AG09319 (cell line): ENCODE measurements at regions not wholly inside any gene's neighbourhood (a gene's known extent, or its start where the extent isn't known, plus 50 kb on each side); places are given as distances from the start of the nearest gene placed in this dataset.

Source experiments
- DNase-seq: peaks from one replicate; pipeline ENCODE4 v3.0.0-alpha.2; 2010; ENCODE audit warnings: low read depth; ENCODE audit errors: extremely low read depth
- CTCF ChIP-seq: IDR thresholded peaks from 2 replicates; pipeline ENCODE4 v1.5.1; 2011; ENCODE audit warnings: low read depth, mild to moderate bottlenecking, inconsistent platforms, low read length, moderate library complexity

GRCh38 chr6:4585682-4586468 is 190.3 kb upstream of the CDYL start:
- no peak for TF ChIP-seq CTCF
- no peak for DNase-seq

- TF ChIP-seq CTCF, result no peak
- no peak for DNase-seq
Observed at GRCh38 chr6:4584801-4585200, 191.4 kb upstream of the CDYL start.

GRCh38 chr6:4582506-4583417 is 193.4 kb upstream of the CDYL start:
- no peak for TF ChIP-seq CTCF
- peak; percentile 52 for DNase-seq

GRCh38 chr6:4581468-4582385 is 194.5 kb upstream of the CDYL start:
- TF ChIP-seq CTCF, result no peak
- peak; percentile 40 for DNase-seq

DNA sequence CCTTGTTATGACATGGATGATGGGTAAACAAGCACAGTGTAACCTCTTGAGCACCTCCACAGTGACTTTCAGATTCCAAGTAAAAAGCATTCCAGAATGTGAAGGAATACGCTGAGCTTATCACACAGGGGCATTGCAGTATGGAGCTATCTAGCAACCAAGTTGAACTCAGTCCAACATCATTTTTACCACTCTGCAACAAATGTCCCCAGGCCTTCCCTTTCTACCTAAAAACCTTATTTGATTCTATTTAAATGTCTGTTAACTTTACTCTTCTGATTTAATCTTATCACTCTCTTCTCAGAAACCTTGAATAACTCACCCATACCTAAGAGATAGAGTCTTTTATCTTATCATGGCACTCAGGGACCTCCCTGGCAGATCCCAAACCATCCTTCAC is 195.8 kb upstream of the CDYL start:
- no peak for DNase-seq
- no peak for TF ChIP-seq CTCF

GRCh38 chr6:4577406-4577805 is 198.8 kb upstream of the CDYL start:
- peak; percentile 79 for DNase-seq
- no peak for TF ChIP-seq CTCF
